A673 (cell line): ENCODE measurements at regions not wholly inside any gene's neighbourhood (a gene's known extent, or its start where the extent isn't known, plus 50 kb on each side); places are given as distances from the start of the nearest gene placed in this dataset.

Source experiments
- EZH2 ChIP-seq: fragments of 200-600 bp; sonication (generic); IDR thresholded peaks from 2 replicates; pipeline ENCODE4 v1.6.1; 2017; ENCODE audit warnings: borderline replicate concordance, low read depth, mild to moderate bottlenecking, mixed read lengths, antibody characterized with exemption, low read length; ENCODE audit not compliant: poor library complexity, severe bottlenecking
- TF ChIP-seq, protein P1 (sequence below): fragments of 300-800, 200-600 bp; sonication (generic); conservative IDR thresholded peaks from 2 replicates; pipeline ENCODE4 v1.5.1; 2017; ENCODE audit warnings: low read depth, mild to moderate bottlenecking, antibody characterized with exemption, low read length, moderate library complexity, mixed read lengths

- TF ChIP-seq, protein P1, sequence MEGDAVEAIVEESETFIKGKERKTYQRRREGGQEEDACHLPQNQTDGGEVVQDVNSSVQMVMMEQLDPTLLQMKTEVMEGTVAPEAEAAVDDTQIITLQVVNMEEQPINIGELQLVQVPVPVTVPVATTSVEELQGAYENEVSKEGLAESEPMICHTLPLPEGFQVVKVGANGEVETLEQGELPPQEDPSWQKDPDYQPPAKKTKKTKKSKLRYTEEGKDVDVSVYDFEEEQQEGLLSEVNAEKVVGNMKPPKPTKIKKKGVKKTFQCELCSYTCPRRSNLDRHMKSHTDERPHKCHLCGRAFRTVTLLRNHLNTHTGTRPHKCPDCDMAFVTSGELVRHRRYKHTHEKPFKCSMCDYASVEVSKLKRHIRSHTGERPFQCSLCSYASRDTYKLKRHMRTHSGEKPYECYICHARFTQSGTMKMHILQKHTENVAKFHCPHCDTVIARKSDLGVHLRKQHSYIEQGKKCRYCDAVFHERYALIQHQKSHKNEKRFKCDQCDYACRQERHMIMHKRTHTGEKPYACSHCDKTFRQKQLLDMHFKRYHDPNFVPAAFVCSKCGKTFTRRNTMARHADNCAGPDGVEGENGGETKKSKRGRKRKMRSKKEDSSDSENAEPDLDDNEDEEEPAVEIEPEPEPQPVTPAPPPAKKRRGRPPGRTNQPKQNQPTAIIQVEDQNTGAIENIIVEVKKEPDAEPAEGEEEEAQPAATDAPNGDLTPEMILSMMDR, result no peak
- no peak for TF ChIP-seq EZH2
These were observed 71.2 kb upstream of the ALKAL2 start for GRCh38 chr2:359047-359446.
